GM21515 (cell line): ENCODE measurements at regions not wholly inside any gene's neighbourhood (a gene's known extent, or its start where the extent isn't known, plus 50 kb on each side); places are given as distances from the start of the nearest gene placed in this dataset.

Experiments
- ATAC-seq: cut with Tn5 transposase; IDR thresholded peaks from one replicate; pipeline ENCODE4 v1.9.1; 2021; ENCODE audit not compliant: unreplicated experiment

DNA sequence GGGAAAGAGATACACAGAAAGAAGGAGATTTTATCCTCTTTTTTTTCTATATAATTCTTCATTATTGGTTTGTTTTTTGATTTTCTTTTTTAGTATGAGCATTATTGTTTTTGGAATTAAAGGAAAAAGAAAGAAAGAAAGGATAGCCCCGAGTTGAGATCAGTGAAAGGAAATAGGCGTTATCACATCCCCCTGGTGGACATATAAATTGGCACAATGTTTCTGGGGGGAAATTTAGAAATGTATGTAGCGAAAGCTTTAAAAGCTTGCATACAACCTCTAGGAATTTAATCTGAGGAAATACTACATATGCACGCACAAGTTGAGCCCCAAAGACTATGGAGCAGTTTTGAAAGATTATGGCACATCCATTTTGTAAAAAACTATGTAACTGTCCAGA is 226.3 kb upstream of the LDB2 start:
- no peak for ATAC-seq

DNA sequence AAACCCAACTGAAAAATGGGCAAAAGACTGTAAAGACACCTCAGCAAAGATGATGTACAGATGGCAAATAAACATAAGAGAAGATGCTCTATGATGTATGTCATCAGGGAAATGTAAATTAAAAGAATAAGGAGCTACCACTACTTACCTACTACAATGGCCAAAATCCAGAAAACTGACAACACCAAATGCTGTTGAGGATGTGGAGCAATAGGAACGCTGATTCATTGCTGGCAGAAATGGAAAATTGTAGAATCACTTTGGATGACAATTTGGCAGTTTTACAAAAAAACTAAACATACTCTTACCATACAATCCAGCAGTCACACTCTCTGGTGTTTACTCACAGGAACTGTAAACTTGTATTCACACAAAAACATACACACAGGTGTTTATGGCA is 222.3 kb upstream of the LDB2 start:
- ATAC-seq = no peak

DNA sequence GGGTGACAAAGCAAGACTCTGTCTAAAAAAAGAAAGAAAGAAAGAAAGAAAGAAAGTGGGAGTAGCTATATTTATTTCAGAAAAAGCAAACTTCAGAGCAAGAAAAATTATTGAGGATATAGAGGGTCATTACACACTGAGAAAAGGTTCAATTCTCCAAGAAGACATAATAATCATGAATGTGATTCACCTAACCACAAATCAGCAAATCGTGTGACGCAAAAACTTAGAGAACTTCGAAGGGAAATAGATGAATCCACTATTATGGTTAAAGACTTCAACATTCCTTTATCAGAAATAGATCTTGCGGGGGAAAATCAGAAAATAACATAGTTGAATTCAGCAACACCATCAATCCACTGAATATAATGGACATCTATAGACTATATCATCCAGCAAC is 219.3 kb upstream of the LDB2 start:
- no peak for ATAC-seq

DNA sequence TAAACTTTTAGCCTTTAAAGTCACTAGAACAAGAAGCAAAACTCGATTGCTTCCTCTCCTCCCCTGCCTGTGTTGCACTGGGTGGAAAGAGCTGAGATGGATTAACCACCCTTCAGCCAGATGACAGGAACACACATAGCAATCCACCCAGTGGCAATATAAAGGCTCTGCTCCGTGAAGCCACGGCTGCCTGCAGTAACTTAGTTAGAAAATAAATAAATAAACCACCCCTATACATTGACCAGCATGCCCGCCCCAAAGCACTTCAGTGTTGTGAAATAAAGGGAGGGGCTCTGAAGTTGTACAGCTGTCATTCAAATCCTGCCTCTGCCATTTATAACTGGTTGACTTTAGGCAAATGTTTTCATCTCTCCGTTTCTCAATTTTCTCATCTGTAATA is 217.1 kb upstream of the LDB2 start:
- no peak for ATAC-seq

DNA sequence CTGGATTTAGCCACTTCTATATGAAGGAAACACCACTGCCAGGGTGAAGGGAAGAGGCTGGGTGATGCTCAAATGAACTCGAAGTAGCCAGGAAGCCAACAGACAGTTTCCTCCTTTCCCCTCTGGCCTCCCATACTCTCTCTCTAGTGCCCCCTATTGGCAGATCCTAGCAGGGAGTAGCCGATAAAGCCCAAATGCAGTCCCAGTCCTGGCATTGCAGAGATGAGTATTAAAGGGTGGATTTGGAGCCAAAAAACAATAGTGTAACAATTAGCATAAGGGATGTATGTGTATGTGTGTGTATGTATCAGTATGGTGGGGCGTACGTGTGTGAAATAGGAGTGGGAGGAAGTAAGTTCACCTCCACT is 213.8 kb upstream of the LDB2 start:
- ATAC-seq = no peak

DNA sequence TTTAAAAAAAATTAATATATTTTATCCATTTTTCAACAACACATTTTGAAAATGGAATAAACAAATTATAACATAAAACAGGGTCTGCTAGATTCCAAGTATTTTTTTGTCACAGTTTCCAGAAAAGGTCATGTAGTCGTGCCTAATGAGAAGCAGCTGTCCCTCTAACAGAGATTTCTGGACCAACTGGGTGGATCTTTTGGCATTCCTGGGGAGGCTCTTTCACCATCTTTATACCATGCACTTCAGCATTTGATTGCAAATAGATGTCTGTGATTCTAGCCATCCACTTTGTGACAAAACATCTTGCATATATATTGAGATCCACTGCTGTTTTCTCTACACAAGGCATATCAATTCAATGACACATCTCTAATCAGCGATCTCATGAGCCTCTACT is 210.7 kb upstream of the LDB2 start:
- no peak for ATAC-seq

DNA sequence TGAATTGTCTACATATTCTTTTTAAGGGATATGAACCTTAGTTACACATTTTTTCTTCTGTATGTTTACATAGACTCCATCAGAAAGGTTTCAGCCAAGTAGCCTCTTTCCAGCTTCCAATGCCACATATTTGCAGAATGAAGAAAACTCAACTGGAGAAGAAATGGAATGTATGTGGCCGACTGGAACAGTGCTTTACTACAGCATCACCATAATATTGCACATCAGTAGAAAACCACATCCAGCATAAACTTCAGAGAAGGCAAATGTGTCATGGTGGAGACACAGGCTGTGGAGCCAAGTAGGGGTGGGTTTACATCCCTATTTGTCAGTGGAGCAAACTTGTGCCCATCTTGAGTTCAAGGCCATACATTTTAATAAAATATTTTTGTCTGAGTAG is 204.8 kb upstream of the LDB2 start:
- ATAC-seq = no peak

DNA sequence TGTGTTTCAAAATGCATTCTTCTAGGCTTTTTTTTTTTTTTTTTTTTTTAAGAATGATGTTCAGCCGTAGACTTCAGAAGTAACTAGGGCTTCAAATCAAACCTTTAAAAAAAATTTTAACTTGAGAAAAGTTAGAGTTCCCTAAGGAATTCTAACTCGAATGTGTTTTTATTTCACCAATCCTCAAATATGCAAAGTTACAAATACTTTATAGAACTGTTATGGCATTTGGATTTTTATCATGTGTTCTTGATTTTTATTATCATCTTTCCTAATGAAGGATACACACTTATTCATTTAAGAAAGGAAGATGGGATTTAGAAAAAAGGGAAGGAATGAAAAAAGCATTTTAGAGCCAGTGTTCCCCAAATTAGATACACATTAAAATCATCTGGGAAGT is 200.6 kb upstream of the LDB2 start:
- ATAC-seq = no peak

DNA sequence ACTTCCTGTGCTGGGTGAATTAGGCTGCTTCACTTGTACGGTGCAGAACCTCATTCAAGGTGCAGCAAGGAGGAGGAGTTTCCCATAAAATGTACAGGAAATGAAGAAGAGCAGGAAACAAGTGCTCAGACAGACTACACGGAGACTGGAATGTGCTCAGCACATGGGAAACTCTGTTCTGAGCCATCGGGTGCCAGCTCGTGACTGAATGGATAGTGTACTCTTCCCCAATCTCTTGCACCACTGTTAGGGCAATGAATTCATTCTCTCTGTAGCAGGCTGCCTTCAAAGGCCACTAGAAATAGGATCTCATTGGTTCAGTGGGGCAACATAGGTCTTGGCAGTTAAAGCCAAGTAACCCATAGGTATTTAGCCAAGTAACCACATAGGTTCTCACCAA is 200.0 kb upstream of the LDB2 start:
- ATAC-seq = no peak

DNA sequence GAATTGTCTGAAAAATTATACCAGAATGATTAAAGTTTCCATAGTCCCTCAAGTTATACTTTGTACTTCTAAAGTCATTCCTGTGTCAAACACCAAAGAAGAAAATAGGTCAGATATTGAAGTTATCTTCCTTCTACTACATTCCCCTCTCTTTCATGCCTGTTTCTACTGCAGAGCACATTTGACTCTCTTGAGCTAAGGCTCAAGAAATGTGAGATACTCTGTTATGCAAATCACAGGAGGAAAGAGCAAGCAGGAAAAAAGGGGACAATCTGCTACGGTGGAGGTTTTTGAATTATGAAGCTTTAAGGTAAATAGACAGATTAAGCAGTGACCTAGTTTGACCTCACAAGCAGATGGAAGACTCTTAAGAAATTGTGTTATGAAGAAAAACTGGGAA is 198.9 kb upstream of the LDB2 start:
- no peak for ATAC-seq

DNA sequence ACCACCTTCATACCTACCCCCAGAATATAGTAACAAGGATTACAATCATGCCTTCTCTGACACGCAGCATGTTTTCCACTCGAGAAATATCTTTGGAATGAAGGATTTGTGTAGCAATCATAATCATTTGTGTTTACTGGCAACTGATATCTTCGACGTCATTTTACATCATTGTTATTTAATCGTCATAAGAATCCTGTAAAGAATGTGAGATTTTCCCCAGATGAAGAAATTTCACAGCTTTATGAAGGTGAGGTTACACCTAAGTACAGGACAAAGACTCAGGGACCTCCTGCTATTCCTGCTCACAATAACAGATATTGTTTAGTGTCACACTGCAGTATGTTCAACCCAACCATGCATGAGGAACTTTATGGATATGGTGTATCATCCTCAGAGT is 198.2 kb upstream of the LDB2 start:
- ATAC-seq = no peak

DNA sequence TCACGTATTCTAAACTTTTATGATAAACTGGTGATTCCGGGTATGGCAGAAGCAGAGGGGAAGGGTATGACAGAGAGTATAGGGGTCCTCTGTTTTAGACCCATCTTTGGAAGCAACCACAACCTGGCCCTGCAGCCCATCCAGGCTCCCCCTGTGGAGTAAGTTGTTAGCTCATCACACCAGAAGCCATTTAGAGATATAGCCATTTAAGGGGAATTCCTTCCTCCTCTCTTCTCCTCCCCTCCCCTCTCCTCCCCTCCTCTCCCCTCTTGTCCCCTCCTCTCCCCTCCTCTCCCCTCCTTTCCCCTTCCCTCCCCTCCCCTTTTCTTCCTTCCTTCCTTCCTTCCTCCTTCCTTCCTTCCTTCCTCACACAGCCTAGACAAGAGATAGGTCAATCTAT is 197.3 kb upstream of the LDB2 start:
- no peak for ATAC-seq

DNA sequence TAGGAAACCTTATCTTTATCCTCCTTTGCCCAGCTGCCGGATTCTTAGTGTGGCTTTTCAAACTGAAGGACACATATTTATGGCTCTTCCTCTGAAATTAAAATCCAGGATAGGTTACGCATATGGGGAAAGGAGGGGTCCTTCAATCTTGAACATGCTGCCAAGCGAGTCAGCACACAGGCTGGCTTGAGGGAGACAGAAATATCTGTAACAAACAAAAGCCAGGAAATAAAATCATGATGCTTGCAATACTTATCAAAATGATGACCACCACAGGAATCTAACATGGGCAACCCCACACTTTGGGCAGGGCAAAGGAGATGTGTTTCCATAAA is 196.4 kb upstream of the LDB2 start:
- ATAC-seq = no peak

DNA sequence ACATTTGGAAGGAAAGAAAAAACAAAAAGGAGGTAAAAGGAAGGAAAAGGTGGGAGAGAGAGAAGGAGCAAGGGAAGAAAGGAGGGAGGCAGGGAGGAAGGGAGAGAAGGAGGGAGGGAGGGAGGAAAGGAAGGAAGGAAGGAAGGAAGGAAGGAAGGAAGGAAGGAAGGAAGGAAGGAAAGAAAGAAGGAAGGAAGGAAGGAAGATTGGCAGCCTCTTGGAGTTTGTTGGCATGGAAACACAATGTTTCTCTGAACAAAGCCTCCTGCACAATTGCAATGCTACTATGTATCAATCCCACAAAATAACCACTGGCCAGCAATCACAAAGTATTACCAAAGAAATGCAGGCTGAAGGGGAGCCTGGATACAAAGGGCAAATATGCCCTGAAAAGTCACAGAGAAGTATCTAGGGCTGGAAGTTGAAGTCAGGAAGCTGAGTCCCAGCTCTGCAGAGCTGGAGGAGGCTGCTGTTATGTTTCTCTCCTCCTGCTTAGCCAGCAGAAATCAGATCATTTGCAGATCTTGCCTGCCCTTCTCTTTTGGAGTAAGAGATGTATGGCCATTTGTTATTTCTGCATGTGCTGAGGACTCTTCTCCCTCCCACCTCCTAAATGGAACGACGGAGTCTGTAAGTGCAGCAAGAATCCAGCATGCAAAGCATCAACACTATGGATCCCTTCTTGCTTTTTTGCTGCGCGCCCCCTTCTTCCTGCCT is 195.9 kb upstream of the LDB2 start:
- ATAC-seq = no peak

DNA sequence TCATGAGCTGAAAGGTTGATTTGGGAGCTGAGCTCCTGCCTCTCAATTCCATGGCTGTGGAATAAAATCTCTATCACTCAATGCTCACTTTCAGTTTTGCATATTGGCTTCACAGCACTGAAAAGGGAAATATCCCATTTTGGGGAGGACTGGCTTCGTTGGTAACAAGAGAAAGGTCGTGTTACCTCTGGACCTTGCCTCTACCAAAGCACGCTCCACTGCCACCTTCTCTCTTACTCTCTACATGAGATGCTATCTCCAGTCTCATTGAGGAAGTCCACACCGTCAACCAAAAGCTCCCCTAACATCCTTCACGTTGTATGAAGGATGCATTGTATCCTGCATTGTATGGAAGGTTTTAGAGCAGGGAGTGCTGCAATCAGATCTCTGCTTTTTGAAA is 195.0 kb upstream of the LDB2 start:
- ATAC-seq = peak; percentile 22

DNA sequence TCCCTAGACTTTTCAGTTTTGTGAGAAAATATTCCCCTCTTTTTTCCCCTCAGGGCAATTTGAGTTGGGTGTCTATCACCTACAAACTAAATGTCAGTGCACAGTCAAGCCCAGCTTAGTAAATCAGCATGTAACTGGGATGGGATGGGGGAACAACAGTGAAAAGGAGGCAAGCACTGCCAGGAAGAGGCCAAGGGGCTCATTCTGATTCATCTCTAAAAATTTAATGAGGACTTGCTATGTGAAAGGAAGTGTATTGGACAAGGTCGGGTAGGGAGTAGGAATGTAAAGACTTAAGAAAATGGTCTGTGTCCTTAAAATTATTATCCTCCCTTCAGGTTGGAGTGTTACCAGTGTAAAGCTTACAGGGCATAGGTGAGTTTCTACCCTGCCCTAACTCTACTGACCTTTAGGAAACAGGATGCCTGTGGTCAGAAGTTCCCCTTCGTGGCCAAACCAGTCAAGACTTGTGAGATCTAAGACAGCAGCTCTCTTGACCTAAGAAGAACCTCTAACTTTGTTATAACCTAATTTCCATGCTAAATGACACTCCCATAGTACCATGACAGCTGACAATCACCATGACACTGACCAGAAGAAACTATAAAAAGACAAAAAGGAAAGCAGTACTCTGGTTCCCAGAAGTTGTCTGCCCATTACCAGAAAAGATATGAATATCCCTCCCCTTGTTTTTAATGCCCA is 194.4 kb upstream of the LDB2 start:
- ATAC-seq = peak; percentile 88

DNA sequence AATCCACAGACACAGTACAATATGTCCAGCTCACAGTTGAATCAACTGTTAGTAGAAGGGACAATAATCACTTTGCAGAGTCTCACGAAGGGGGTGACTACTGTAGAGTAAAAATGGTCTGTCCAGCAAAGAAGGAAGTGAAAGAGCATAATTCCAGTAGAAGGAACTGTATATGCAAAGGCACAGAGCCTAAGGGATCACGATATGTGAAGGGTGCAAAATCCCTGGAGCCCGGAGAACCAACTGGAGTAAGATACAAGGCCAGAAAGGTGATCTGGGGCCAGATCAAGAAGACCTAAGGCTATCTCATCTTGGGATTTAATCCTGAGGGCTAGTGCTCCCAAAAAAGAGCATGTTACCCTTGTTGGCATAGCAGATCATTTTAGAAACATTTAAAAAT is 192.7 kb upstream of the LDB2 start:
- no peak for ATAC-seq

DNA sequence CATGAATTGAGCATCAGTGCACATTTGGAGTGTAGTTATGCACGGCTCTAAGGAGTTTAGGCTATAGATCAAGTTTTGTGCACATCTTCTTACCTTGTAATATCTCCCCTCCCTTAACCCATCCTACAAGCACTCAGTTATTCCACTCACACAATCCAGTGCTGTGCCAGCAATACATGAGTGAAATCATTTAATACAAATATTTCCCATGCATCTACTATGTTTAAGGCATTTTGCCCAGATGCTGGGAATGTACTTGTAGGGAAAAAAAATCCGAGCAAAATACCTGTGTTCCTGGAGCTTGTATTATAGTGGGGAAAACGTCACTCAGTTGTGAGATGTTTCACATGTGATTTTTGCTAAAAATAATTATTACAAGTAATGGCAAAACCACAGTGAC is 191.6 kb upstream of the LDB2 start:
- no peak for ATAC-seq

DNA sequence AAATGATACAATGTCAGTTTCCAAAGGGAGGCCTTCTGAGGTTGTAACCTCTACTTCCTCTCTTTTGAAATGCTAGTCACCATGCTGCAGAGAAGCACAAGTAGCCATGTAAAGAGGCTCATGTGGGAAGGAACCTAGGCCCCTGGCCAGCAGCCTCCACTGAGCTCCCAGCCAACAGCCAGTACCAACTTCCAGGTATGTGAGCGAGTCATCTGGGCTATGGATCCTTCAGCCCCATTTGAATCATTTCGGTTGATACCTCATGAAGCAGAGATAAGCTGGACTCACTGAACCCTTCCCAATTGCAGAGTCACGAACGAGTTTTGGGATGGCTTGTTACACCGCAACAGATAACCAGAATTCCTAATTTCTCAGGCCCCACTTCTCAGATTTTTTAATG is 187.0 kb upstream of the LDB2 start:
- no peak for ATAC-seq

DNA sequence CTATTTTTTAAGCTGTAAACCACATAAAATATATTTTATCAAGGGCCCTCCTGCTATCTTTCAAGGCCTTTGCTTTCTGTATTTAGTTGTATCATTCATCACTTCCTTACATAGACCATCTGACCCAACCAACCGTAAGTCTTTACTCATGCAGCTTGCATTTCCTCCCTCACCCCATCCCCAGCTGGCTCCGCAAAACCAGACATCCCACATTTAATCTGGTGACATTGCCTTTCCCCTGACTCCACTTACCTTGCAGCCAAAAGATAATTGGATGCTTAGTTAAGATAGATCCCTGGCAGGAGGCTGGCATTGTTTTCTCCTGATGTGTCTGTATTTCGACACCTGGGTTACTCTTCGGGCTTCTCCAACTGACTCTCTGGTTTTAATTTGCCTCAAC is 183.7 kb upstream of the LDB2 start:
- no peak for ATAC-seq

DNA sequence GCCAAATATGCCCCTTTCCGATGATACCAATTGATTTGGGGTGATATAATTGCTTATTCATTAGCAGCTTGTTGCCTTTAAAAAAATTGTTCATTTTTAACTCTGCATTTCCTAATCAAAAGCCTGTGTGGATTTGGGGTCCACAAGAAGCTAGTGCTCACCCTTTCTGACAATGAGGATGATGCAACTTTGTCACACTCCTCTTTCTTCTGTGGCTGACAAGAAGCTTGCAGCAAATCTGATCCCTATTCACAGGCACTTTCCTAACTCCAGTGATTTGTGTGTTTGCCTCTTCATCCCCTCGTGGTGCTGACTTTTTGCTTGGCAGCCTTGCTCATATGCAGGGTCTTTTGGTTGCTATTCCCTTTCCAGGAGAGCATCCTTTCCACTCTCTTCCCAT is 182.7 kb upstream of the LDB2 start:
- no peak for ATAC-seq

DNA sequence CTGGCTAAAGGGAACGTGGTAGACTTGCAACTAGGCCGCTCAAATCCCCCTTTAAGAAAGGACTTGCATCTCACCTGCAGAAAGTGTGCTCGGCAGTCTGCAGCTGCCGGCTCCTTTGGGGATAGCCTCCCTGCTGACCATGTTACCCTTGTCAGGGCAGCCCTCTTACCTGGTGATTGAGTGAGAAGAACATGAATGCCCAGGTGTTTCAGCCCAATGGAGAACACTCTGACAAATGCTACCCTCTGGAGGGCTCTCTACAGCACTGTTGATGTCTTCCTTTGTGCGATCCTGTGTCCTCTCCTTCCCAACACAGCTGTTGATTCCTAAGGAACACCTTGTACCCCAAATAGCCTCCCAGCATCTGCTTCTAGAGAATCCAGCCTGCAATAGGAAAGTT is 178.7 kb upstream of the LDB2 start:
- no peak for ATAC-seq

DNA sequence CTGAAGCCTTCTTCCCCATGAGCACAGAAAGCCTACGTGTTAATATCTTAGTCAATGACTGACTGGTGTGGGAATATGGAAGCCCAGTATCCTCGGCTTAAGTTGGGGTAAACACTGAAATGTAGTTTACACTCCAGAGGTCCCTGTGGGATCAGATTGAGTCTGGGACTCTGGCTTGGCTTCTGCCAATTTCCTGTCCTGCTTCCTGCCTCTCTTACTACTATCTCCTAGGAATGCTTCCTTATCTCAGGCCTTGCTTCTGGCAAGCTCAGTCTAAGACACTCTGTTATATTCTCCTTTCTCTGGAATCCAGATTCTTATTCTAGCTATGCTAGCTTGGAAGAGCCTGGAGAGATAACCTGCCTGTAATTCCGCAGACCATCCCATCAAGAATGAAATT is 174.0 kb upstream of the LDB2 start:
- ATAC-seq = no peak
